GM19452 (cell line): ENCODE measurements at regions not wholly inside any gene's neighbourhood (a gene's known extent, or its start where the extent isn't known, plus 50 kb on each side); places are given as distances from the start of the nearest gene placed in this dataset.
"Not testable (repeated sequence)": the region's sequence is repeated elsewhere in the genome, so short reads cannot be mapped to it uniquely, and the experiment has no call there.

Source experiments
- ATAC-seq: cut with Tn5 transposase; IDR thresholded peaks from one replicate; pipeline ENCODE4 v1.9.1; 2021; ENCODE audit not compliant: unreplicated experiment

- no peak for ATAC-seq
Observed at GRCh38 chr2:221929259-221929658, 357.2 kb upstream of the EPHA4 start.

DNA sequence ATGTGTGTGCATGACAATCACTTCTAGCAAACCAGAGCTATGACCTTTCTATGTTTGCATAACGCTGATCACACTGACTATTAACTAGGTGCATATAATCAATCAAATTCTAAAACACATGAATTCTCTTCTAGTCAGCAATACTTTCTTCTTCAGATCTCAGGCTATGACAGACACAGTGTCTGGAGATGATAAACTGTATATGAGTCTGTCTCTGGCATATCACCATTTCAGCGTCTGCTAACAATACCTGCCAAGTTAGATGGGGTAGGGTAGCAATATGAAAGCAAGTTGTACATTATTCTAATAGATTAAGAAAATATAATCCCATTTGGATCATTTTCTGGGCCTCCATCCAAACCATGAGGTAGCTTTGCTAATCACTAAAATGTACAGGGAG lies 354.2 kb upstream of the EPHA4 start:
- ATAC-seq = no peak

DNA sequence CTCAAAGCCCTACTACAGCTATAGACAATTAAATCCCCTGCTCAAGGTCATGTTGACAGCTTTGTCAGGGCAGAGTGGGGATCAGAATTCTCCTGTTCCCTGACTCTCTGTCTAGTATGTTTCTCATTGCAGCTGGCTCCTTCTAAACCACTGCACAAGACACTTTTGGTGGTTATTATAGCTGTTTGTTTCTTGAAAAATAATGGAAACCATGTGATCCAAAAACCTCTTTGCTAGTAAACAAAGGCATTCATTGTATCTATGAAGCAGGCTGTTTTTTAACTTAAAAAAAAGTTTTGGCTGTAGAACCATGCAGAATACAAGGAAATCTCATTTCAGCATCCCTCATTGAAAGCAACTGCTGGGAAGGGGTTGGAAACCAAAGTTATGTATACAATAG lies 352.5 kb upstream of the EPHA4 start:
- ATAC-seq = no peak

GRCh38 chr2:221915926-221916325 lies 343.8 kb upstream of the EPHA4 start:
- no peak for ATAC-seq

GRCh38 chr2:221914334-221914880 lies 342.3 kb upstream of the EPHA4 start:
- no peak for ATAC-seq

- no peak for ATAC-seq
Observed at GRCh38 chr2:221911890-221912289, 339.8 kb upstream of the EPHA4 start.

GRCh38 chr2:221911321-221911720 lies 339.2 kb upstream of the EPHA4 start:
- ATAC-seq = no peak

DNA sequence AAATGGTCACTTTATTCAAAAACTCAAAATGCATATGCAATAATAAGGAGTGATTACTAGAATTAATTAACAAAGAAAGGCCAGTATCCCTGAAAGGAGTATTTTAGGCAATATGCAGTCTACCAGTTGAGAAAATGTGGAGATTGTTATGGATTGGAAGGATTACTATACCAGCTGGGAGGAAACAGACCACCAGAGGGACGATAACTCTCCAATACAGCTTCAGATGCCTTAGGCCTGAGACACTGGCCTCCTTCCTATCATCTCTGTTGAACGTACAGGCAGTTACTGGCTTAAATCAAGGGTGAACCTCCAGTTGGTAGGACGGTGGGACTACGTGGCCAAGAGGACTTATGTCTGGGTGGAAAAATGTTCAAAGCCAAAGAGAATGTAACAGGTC lies 336.4 kb upstream of the EPHA4 start:
- no peak for ATAC-seq

DNA sequence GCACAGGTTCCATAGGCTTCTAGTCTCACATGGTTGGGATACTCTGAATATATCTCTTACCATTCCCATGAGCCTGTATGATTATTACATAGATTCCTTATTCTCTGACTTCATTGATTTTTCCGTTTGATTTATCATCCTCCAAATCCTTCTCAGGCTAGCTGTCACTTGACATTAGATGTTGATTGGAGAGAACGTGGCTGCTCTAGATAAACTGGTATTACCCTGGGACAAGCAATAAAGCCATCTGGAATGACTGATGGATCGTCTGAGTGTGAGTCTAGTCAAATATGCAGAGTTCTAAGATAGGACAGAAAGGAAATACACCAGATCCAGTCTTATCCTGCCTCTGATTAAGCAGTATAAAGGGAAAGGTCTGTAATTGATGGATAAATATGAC lies 325.6 kb upstream of the EPHA4 start:
- ATAC-seq = no peak

- no peak for ATAC-seq
Observed at GRCh38 chr2:221896505-221897151, 324.5 kb upstream of the EPHA4 start.

- no peak for ATAC-seq
Observed at GRCh38 chr2:221895366-221896121, 323.4 kb upstream of the EPHA4 start.

DNA sequence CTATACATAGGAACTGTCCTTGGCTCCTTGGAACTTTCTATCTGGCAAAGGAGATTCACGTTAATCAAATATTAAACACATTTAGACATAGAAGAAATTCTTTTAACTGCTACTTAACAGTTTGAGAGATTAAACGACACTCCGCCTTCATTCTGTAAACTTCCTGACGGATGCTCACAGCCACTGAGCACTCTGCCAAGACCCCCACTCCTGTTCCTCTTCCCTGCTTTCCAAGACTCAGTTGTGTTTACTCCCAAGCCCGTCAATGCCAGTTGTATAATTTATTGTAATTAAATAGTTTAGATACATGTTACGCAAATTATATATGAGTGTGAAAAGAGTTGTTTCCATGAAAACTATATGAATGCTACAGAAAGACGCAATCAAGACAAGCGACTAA lies 321.4 kb upstream of the EPHA4 start:
- ATAC-seq = no peak

- not testable (repeated sequence) for ATAC-seq
Observed at GRCh38 chr2:221892006-221892405, 319.9 kb upstream of the EPHA4 start.

DNA sequence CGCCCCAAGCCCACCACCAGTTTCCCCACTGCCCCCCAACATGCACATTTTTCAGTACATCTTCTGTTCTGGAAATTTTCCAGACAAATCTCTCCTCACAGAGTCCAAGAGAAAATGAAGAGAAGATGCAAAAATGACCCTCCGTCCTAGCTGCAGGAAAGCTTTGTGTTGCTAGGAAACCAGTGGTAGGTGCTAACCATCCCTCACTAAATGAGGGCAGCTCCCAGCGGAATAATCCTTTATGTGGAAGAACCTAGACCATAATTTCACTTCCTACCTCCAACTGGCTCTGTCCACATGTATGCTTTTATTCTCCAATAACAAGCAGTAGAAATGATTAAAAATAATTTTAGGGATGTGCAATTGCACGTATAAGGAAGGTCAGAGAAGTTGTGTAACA lies 311.9 kb upstream of the EPHA4 start:
- ATAC-seq = no peak

GRCh38 chr2:221876016-221876415 lies 303.9 kb upstream of the EPHA4 start:
- no peak for ATAC-seq

- no peak for ATAC-seq
Observed at GRCh38 chr2:221874444-221874843, 302.3 kb upstream of the EPHA4 start.

DNA sequence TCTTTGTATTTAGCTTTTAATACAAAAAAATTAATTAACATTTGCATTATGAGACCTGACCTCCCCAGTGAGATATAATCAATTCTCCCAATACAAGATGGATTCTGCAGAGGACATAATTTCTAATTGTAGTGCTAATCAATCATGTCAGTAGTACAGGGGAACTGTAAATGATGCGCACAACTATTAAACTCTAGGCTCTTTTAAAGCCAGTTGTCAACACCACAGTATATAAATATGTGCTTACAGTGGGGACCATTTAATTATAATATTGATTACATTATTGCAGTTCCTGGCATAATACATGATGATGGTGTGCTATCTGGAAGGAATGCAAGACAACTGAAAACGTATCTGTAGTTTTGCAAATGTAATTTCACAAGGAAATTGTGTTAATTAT lies 285.6 kb upstream of the EPHA4 start:
- no peak for ATAC-seq

DNA sequence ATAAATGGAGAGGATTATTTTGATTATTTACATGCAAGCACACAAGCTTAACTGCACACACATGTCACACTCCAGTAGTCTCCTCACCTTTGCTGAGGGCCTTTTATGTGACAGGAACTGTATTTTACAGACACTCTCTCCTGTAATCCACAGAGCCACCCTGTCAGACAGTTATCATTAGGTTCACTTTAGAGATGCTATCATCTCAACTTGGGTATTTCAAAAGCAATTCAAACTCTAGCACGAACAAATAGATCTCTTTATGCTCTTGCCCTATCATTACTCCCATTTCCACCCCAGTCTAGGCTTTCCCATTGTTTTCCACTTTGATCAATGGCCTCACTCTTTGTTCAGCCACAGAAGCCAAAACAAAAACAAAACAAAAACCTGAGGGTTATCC lies 281.2 kb upstream of the EPHA4 start:
- no peak for ATAC-seq

DNA sequence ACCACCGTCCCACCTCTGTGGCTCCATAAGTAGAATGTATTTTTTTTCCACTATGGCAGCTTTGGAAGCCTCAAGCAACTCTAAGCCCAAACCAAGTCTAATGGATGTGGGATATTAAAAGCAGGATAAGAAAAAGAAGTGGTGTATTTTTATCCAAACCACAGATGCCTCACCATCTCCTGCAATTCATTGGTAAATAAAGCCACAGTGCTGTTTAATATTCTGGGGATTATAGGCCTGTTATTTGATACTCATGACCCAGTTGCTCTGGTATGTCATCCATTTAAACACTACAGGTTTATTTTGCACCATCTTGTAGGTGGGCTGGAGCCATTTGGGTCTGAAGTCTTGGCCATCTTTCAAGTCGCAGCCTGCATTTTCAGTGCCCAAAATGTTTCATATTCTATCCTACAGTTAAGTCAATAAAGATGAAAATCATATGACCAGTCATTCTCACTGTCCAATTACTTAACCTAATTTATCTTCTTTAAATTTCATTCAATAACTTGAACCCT lies 279.5 kb upstream of the EPHA4 start:
- no peak for ATAC-seq

GRCh38 chr2:221850076-221850475 lies 278.0 kb upstream of the EPHA4 start:
- no peak for ATAC-seq

GRCh38 chr2:221848286-221848685 lies 276.2 kb upstream of the EPHA4 start:
- ATAC-seq = no peak

DNA sequence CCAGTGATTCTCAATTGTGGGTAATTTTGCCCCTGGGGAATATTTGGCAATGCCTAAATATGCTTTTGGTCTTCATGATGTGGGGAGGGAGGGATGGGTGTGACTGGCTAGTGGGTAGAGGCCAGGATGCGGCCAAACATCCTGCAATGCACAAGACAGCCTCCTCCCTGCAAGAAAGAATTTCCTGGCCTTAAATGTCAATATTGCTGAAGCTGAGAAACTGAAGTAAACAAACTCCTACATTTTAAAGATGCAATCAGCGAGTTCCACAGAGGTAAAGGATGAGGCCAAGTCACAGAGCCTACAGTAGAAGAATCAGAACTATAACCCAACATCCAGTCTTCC lies 272.9 kb upstream of the EPHA4 start:
- no peak for ATAC-seq
